CD4-positive, alpha-beta memory T cell (primary cell): ENCODE measurements at regions not wholly inside any gene's neighbourhood (a gene's known extent, or its start where the extent isn't known, plus 50 kb on each side); places are given as distances from the start of the nearest gene placed in this dataset.

Experiments
- CTCF ChIA-PET: fragments of 350-600 bp; sonication (Branson Sonifier 250); formaldehyde crosslinking; loops from one replicate; lab custom pipeline; 2021; ENCODE audit warnings: inconsistent platforms; ENCODE audit not compliant: partially characterized antibody; lab: Charles Lee
- POLR2A ChIA-PET: fragments of 350-600 bp; sonication (Branson Sonifier 250); formaldehyde crosslinking; loops from one replicate; lab custom pipeline; 2021; ENCODE audit not compliant: partially characterized antibody; lab: Charles Lee
- DNase-seq, 5 donors: peaks; one replicate each; pipeline versions ENCODE4 v3.0.0 to v3.0.0-alpha.2; 2020 to 2022; ENCODE audit warnings: mixed read lengths in 1 of 5
- H3K27ac ChIP-seq: one replicate; pipeline ENCODE4 v1.7.0; 2013; ENCODE audit warnings: low read depth, low read length
- H3K27me3 ChIP-seq: 2 replicates; pipeline ENCODE4 v1.7.0; 2013; ENCODE audit warnings: mild to moderate bottlenecking, low read length, moderate library complexity; ENCODE audit not compliant: insufficient read depth
- H3K36me3 ChIP-seq: 2 replicates; pipeline ENCODE4 v1.7.0; 2013; ENCODE audit warnings: mild to moderate bottlenecking, low read length, moderate library complexity; ENCODE audit not compliant: insufficient read depth
- H3K4me1 ChIP-seq: 2 replicates; pipeline ENCODE4 v1.7.0; 2013; ENCODE audit warnings: mild to moderate bottlenecking, low read length, moderate library complexity; ENCODE audit not compliant: insufficient read depth
- H3K4me3 ChIP-seq, 2 donors: one replicate each; pipeline ENCODE4 v1.7.0; 2013; ENCODE audit warnings: low read length in 2 of 2, mild to moderate bottlenecking in 1 of 2
- H3K9me3 ChIP-seq, 2 donors: one replicate each; pipeline ENCODE4 v1.7.0; 2013; ENCODE audit warnings: low read length in 2 of 2, control low read depth in 1 of 2; ENCODE audit not compliant: control insufficient read depth in 1 of 2
- H3K27ac Mint-ChIP-seq, 7 donors: one replicate each; pipeline ENCODE4 v1.8.0; 2020 to 2021; ENCODE audit warnings: mixed read lengths in 7 of 7, mild to moderate bottlenecking in 6 of 7, inconsistent platforms in 3 of 7, moderate library complexity in 3 of 7
- H3K27me3 Mint-ChIP-seq, 2 donors: one replicate each; pipeline ENCODE4 v1.8.0; 2020 to 2021; ENCODE audit warnings: mixed read lengths in 2 of 2
- H3K36me3 Mint-ChIP-seq, 2 donors: one replicate each; pipeline ENCODE4 v1.8.0; 2020 to 2021; ENCODE audit warnings: mixed read lengths in 2 of 2, inconsistent platforms in 1 of 2, mild to moderate bottlenecking in 1 of 2
- H3K4me1 Mint-ChIP-seq, 4 donors: one replicate each; pipeline ENCODE4 v1.8.0; 2020 to 2021; ENCODE audit warnings: mixed read lengths in 4 of 4, mild to moderate bottlenecking in 1 of 4
- H3K4me3 Mint-ChIP-seq, 8 donors: one replicate each; pipeline ENCODE4 v1.8.0; 2020 to 2021; ENCODE audit warnings: mixed read lengths in 8 of 8, mild to moderate bottlenecking in 7 of 8, moderate library complexity in 6 of 8, inconsistent platforms in 3 of 8
- H3K9me3 Mint-ChIP-seq, 8 donors: one replicate each; pipeline ENCODE4 v1.8.0; 2020 to 2021; ENCODE audit warnings: mixed read lengths in 8 of 8, mild to moderate bottlenecking in 5 of 8, inconsistent platforms in 3 of 8, moderate library complexity in 1 of 8
- intact Hi-C: fragments of 100-400 bp; cut with micrococcal nuclease; formaldehyde crosslinking; loops from one replicate; pipeline ENCODE4 v1.15.1; 2023

DNA sequence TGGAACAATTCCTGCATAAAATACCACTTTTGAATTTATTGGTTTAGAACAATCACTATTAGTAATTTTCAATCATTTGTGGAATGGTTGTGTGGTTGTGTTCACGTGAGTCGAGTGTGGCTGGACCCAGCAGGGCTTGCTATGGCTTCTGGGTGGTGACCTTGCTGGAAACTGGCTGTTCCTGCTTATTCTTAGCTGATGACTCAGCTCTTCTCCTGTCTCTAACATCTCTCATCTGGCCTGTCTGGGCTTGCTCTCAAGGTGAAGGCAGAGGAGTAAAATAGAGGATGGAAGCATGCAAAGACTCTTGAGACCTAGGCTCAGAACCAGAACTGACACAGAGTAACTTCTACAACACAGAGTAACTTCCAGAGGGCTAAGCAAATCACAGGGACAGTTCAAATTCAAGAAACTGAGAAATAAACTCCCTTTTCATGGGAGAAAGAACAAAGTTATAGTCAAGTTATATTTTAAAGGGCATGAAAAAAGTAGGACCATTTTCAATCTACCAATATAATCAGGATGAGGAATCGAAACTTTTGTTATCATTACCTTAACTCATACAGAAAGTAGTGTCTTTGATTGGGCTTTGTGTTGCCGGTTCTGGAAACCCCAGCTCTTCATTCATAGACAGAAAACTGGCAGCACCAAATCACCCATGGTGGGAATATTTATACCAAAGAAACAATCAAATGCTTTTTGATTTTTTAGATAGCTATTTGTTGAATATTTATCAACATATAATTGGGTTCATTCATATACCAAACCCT lies 665.1 kb downstream of the CDH18 start:
- ChIA-PET CTCF (no interaction called here), POLR2A (no interaction called here)
- no peak for DNase-seq

DNA sequence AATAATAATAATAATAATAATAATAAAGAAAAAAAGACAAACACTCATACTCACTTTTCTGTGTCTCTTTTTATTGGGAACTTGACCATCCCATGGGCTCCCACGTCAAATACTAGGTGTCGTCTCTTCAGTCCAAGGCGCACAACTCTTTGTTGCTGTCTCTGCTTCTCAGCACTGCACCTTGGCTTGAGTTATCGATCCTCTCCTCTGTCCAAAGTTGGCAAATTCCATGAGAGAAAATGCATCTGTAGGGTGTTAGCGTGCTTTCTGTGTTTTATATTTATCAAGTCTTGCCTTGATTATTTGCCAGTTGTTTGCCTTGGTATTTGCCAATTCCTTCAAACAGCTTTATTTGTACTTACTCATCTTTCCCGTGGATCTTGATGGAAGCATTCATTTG lies 653.7 kb downstream of the CDH18 start:
- Mint-ChIP-seq H3K9me3 (peaks cover 3 to 23% (median 13%) of the 10 kb centered on the region in 8 donors), H3K27ac (no peak overlapping the region), H3K4me3 (no peak overlapping the region), H3K36me3 (no peaks in the 10 kb centered on the region), H3K4me1 (no peaks in the 10 kb centered on the region), H3K27me3 (no peaks in the 10 kb centered on the region)
- Histone ChIP-seq H3K27me3 (no peaks in the 10 kb centered on the region), H3K4me1 (no peaks in the 10 kb centered on the region), H3K4me3 (no peak overlapping the region), H3K27ac (no peak overlapping the region), H3K9me3 (no peaks in the 10 kb centered on the region), H3K36me3 (no peaks in the 10 kb centered on the region)
- no peak for DNase-seq
- intact Hi-C loops: no loop called here
- POLR2A ChIA-PET: no interaction called here
- CTCF ChIA-PET: no interaction called here

More for the DNA sequence above, 665.1 kb downstream of the CDH18 start:
- no peak overlapping the region for H3K4me3 Mint-ChIP-seq
- no peaks in the 10 kb centered on the region for H3K27me3 Mint-ChIP-seq
- H3K36me3 Mint-ChIP-seq: no peaks in the 10 kb centered on the region
- Histone ChIP-seq H3K4me3 (no peak overlapping the region), H3K27ac (no peak overlapping the region), H3K4me1 (no peaks in the 10 kb centered on the region), H3K27me3 (no peaks in the 10 kb centered on the region), H3K36me3 (no peaks in the 10 kb centered on the region), H3K9me3 (no peaks in the 10 kb centered on the region)
- no peak overlapping the region for H3K27ac Mint-ChIP-seq
- intact Hi-C loops: no loop called here
- peaks cover 0 to 9% (median 6%) of the 10 kb centered on the region in 8 donors for H3K9me3 Mint-ChIP-seq
- no peaks in the 10 kb centered on the region for H3K4me1 Mint-ChIP-seq

DNA sequence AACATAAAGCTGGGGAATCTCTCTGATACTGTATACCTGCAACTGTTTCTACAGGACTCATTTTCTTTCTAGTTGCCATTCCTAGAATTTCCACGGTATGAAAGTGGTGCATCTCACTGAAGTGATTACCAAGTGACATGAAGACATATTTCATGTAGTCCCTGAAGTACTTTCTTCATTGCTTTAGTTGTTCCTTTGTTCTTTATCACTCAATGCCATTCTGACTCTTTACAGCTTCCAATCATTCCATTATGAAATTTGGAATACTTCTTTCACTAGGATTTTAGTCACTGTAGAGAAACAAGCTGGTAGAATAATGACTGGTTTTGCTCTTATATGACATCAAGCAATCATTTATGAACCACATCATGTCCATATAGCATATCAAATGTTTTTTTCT lies 645.1 kb downstream of the CDH18 start:
- H3K9me3 Mint-ChIP-seq: peaks cover 0 to 21% (median 10%) of the 10 kb centered on the region in 8 donors
- no peak for DNase-seq
- no peak overlapping the region for H3K27ac Mint-ChIP-seq
- no peaks in the 10 kb centered on the region for H3K4me1 Mint-ChIP-seq
- H3K4me3 ChIP-seq: no peak overlapping the region
- ChIA-PET CTCF (no interaction called here), POLR2A (no interaction called here)
- no peaks in the 10 kb centered on the region for H3K27me3 ChIP-seq
- intact Hi-C loops: no loop called here
- no peaks in the 10 kb centered on the region for H3K4me1 ChIP-seq
- H3K36me3 Mint-ChIP-seq: no peaks in the 10 kb centered on the region
- no peaks in the 10 kb centered on the region for H3K36me3 ChIP-seq
- peaks cover 0 to 4% of the 10 kb centered on the region in 2 donors for H3K9me3 ChIP-seq
- H3K27me3 Mint-ChIP-seq: no peaks in the 10 kb centered on the region
- H3K4me3 Mint-ChIP-seq: no peak overlapping the region
- H3K27ac ChIP-seq: no peak overlapping the region

DNA sequence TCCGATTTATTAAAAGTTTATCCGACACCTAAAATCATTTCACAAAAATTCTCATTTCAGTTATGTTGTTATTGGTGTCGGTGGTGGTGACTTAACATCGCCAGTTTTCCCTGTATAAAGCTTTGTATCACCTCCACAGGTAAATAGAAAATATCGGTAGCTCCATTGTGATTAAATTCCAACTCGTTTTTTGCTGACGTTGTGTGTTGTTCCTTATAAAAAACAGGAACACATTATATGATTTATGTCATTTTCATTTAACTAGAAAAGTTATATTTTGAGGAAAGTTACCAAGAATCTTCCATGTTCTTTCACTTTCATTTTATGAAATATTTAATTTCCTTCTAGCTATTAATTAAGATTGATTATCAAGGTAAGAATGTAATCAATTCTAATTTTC lies 635.9 kb downstream of the CDH18 start:
- Mint-ChIP-seq H3K4me3 (no peak overlapping the region), H3K4me1 (no peaks in the 10 kb centered on the region), H3K36me3 (no peaks in the 10 kb centered on the region), H3K27me3 (no peaks in the 10 kb centered on the region), H3K27ac (no peak overlapping the region), H3K9me3 (peaks cover 0 to 1% (median 0%) of the 10 kb centered on the region in 8 donors)
- Histone ChIP-seq H3K9me3 (no peaks in the 10 kb centered on the region), H3K27ac (no peak overlapping the region), H3K36me3 (no peaks in the 10 kb centered on the region), H3K27me3 (no peaks in the 10 kb centered on the region), H3K4me1 (no peaks in the 10 kb centered on the region), H3K4me3 (no peak overlapping the region)
- DNase-seq: no peak
- ChIA-PET CTCF (no interaction called here), POLR2A (no interaction called here)
- intact Hi-C loops: no loop called here

DNA sequence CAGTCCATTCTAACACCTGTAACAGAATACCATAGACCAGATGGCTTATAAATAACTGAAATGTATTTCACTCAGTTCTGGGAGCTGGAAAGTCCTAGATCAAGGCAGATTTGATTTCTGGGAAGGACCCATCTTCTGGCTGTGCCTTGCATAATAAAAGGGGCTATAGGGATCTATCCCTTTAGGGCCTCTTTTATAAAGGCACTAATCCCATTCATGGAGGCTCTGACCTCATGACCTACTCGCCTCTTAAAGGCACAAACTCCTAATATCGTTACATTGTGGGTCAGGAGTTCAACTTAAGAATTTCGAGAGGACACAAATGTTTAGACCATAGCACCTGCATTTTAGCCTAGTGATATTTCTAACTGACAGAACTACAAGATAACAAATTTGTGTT lies 619.0 kb downstream of the CDH18 start:
- Histone ChIP-seq H3K36me3 (no peaks in the 10 kb centered on the region), H3K9me3 (no peaks in the 10 kb centered on the region)

DNA sequence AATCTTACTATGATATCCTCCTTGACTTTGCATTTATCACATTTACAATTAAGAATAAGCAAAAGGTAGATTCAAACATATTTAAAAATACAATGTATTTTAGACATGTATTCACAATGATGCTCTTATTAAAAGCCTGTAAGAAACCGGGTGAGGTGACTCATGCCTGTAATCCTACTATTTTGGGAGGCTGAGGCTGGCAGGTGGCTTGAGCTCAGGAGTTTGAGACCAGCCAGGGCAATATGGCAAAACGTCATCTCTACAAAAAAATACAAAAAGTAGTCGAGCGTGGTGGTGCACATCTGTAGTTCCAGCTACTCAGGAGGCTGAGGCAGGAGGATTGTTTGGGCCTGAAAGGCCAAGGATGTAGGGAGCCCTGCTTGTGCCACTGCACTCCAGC lies 618.4 kb downstream of the CDH18 start:
- H3K27me3 ChIP-seq: no peaks in the 10 kb centered on the region
- H3K9me3 ChIP-seq: no peaks in the 10 kb centered on the region
- H3K27ac ChIP-seq: no peak overlapping the region
- H3K36me3 Mint-ChIP-seq: no peaks in the 10 kb centered on the region
- H3K36me3 ChIP-seq: no peaks in the 10 kb centered on the region
- H3K9me3 Mint-ChIP-seq: peaks cover 0 to 21% (median 9%) of the 10 kb centered on the region in 8 donors
- CTCF ChIA-PET: no interaction called here
- H3K4me3 Mint-ChIP-seq: no peak overlapping the region
- H3K27me3 Mint-ChIP-seq: no peaks in the 10 kb centered on the region
- H3K4me3 ChIP-seq: no peak overlapping the region
- H3K4me1 ChIP-seq: no peaks in the 10 kb centered on the region
- intact Hi-C loops: no loop called here
- POLR2A ChIA-PET: no interaction called here
- H3K4me1 Mint-ChIP-seq: no peaks in the 10 kb centered on the region
- no peak for DNase-seq
- H3K27ac Mint-ChIP-seq: no peak overlapping the region

More for the DNA sequence above, 619.0 kb downstream of the CDH18 start:
- no peaks in the 10 kb centered on the region for H3K4me1 Mint-ChIP-seq
- peaks cover 0 to 21% (median 9%) of the 10 kb centered on the region in 8 donors for H3K9me3 Mint-ChIP-seq
- POLR2A ChIA-PET: no interaction called here
- H3K27ac Mint-ChIP-seq: no peak overlapping the region
- no peak for DNase-seq
- CTCF ChIA-PET: no interaction called here
- no peaks in the 10 kb centered on the region for H3K4me1 ChIP-seq
- no peaks in the 10 kb centered on the region for H3K36me3 Mint-ChIP-seq
- intact Hi-C loops: no loop called here
- H3K4me3 Mint-ChIP-seq: no peak overlapping the region
- no peak overlapping the region for H3K4me3 ChIP-seq
- no peaks in the 10 kb centered on the region for H3K27me3 Mint-ChIP-seq
- H3K27ac ChIP-seq: no peak overlapping the region
- H3K27me3 ChIP-seq: no peaks in the 10 kb centered on the region

DNA sequence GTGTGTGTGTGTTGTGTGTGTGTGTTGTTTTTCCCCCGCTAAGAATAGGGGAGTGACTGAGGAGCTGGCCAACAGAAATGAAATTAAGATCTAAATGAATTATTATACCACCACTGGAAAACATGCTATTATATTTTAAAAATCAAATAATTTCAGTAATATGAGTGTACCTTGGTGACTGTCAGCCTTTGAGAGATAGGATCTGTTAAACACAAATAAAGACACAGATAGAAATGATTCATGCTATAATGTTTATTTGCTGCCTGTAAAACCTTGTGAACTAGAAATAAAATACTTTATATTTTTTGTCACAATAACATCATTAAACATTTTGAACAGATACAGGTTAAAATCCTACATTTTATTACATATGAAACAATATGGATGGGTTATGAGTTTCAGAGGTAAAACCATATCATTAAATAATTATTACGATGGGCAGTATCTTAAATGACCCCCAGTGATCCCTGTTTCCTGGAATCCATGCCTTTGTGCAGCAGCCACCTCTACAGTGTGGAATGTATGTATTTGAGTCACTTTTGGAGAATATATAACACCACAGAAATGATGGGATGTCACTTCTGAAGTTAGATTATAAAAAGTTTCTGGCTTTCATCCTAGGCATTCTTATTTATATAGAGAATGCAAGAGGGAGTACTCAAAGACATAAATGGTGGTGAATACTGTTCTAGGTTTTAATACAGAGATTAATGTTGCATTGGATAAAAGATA lies 617.2 kb downstream of the CDH18 start:
- Mint-ChIP-seq H3K9me3 (peaks cover 0 to 18% (median 6%) of the 10 kb centered on the region in 8 donors), H3K4me3 (no peak overlapping the region), H3K27ac (no peak overlapping the region), H3K27me3 (no peaks in the 10 kb centered on the region), H3K4me1 (no peaks in the 10 kb centered on the region), H3K36me3 (no peaks in the 10 kb centered on the region)
- no peak for DNase-seq
- intact Hi-C loops: no loop called here
- H3K27me3 ChIP-seq: no peaks in the 10 kb centered on the region
- ChIA-PET CTCF (no interaction called here), POLR2A (no interaction called here)
- no peak overlapping the region for H3K27ac ChIP-seq
- H3K4me1 ChIP-seq: no peaks in the 10 kb centered on the region
- H3K4me3 ChIP-seq: no peak overlapping the region
- no peaks in the 10 kb centered on the region for H3K9me3 ChIP-seq
- H3K36me3 ChIP-seq: no peaks in the 10 kb centered on the region
